HEK293 (cell line): ENCODE measurements at regions not wholly inside any gene's neighbourhood (a gene's known extent, or its start where the extent isn't known, plus 50 kb on each side); places are given as distances from the start of the nearest gene placed in this dataset.

ENCODE experiments used
- CTCF ChIA-PET: fragments of 350-600 bp; formaldehyde crosslinking; extraction: SDS; loops from one replicate; lab custom pipeline; 2021; ENCODE audit warnings: antibody characterized with exemption; lab: Yijun Ruan, JAX
- POLR2A ChIA-PET: fragments of 300-600 bp; formaldehyde crosslinking; extraction: SDS; loops from one replicate; lab custom pipeline; 2020; ENCODE audit warnings: antibody characterized with exemption, inconsistent platforms; lab: Yijun Ruan, JAX
- H3K27ac ChIP-seq: fragments of 200-500 bp; sonication (Bioruptor generic); 2 replicates; pipeline ENCODE4 v1.5.1; 2014; ENCODE audit warnings: low read depth, low read length, control low read depth, inconsistent platforms; ENCODE audit errors: extremely low read depth
- H3K36me3 ChIP-seq, 2 experiments: fragments of 200-500 bp in 1 of 2; sonication (Bioruptor generic) in 1 of 2; 1 replicate in 1 of 2; 2 replicates in 1 of 2; pipeline ENCODE4 v1.5.1; 2014 to 2017; ENCODE audit warnings: inconsistent platforms in 2 of 2, low read length in 2 of 2; ENCODE audit not compliant: control insufficient read depth in 2 of 2, insufficient read depth in 1 of 2
- H3K4me1 ChIP-seq: fragments of 200-500 bp; sonication (Bioruptor generic); 2 replicates; pipeline ENCODE4 v1.5.1; 2014; ENCODE audit warnings: mild to moderate bottlenecking, low read length, inconsistent platforms; ENCODE audit not compliant: control insufficient read depth, insufficient read depth
- H3K4me3 ChIP-seq: 2 replicates; pipeline ENCODE4 v1.5.1; 2011; ENCODE audit warnings: low read depth, mild to moderate bottlenecking, control low read depth, low read length, moderate library complexity
- H3K9me3 ChIP-seq: fragments of 200-500 bp; sonication (Bioruptor generic); 2 replicates; pipeline ENCODE4 v1.5.1; 2014; ENCODE audit warnings: low read depth, low read length, inconsistent platforms; ENCODE audit not compliant: control insufficient read depth, insufficient read depth
- BCL11B ChIP-seq: fragments of 450-650 bp; formaldehyde crosslinking; IDR thresholded peaks from 2 replicates; pipeline ENCODE4 v1.5.1; 2016; ENCODE audit warnings: low read depth, missing biosample characterization, missing genetic modification characterization
- FEZF1 ChIP-seq: fragments of 450-650 bp; formaldehyde crosslinking; IDR thresholded peaks from 2 replicates; pipeline ENCODE4 v1.5.1; 2016; ENCODE audit warnings: missing biosample characterization, missing genetic modification characterization
- GFI1B ChIP-seq: fragments of 450-650 bp; formaldehyde crosslinking; IDR thresholded peaks from 2 replicates; pipeline ENCODE4 v1.5.1; 2016; ENCODE audit warnings: missing biosample characterization, missing genetic modification characterization
- GLIS1 ChIP-seq: fragments of 450-650 bp; formaldehyde crosslinking; IDR thresholded peaks from 2 replicates; pipeline ENCODE4 v1.5.1; 2016; ENCODE audit warnings: missing biosample characterization, missing genetic modification characterization
- HOXA7 ChIP-seq: sonication (generic); formaldehyde crosslinking; IDR thresholded peaks from 2 replicates; pipeline ENCODE4 v1.8.1; 2022; ENCODE audit warnings: missing genetic modification reagents, borderline replicate concordance
- HOXC10 ChIP-seq: sonication (generic); formaldehyde crosslinking; IDR thresholded peaks from 2 replicates; pipeline ENCODE4 v1.8.1; 2023; ENCODE audit warnings: mild to moderate bottlenecking, missing genetic modification reagents
- KLF10 ChIP-seq: fragments of 450-650 bp; IDR thresholded peaks from 2 replicates; pipeline ENCODE4 v1.5.1; 2018; ENCODE audit warnings: missing biosample characterization, mild to moderate bottlenecking, missing genetic modification characterization
- KLF9 ChIP-seq: fragments of 450-650 bp; formaldehyde crosslinking; IDR thresholded peaks from 2 replicates; pipeline ENCODE4 v1.5.1; 2016; ENCODE audit warnings: missing biosample characterization, missing genetic modification characterization, low read depth
- PRDM1 ChIP-seq: fragments of 450-650 bp; formaldehyde crosslinking; IDR thresholded peaks from 2 replicates; pipeline ENCODE4; 2016; ENCODE audit warnings: missing biosample characterization, missing genetic modification characterization
- SCRT1 ChIP-seq: fragments of 450-650 bp; formaldehyde crosslinking; IDR thresholded peaks from 2 replicates; pipeline ENCODE4 v1.5.1; 2016; ENCODE audit warnings: missing biosample characterization, missing genetic modification characterization, borderline replicate concordance
- SP2 ChIP-seq: fragments of 450-650 bp; formaldehyde crosslinking; IDR thresholded peaks from 2 replicates; pipeline ENCODE4 v1.5.1; 2016; ENCODE audit warnings: missing biosample characterization, missing genetic modification characterization
- ZNF155 ChIP-seq: fragments of 450-650 bp; formaldehyde crosslinking; IDR thresholded peaks from 2 replicates; pipeline ENCODE4 v1.5.1; 2016; ENCODE audit warnings: missing biosample characterization, missing genetic modification characterization
- ZNF184 ChIP-seq: fragments of 450-650 bp; IDR thresholded peaks from 2 replicates; pipeline ENCODE4 v1.5.1; 2018; ENCODE audit warnings: missing biosample characterization, mild to moderate bottlenecking, missing genetic modification characterization
- ZNF24 ChIP-seq: fragments of 450-650 bp; formaldehyde crosslinking; IDR thresholded peaks from 2 replicates; pipeline ENCODE4 v1.5.1; 2016; ENCODE audit warnings: missing biosample characterization, missing genetic modification characterization
- ZNF404 ChIP-seq: fragments of 450-650 bp; formaldehyde crosslinking; IDR thresholded peaks from 2 replicates; pipeline ENCODE4 v1.5.1; 2017; ENCODE audit warnings: missing biosample characterization, missing genetic modification characterization
- ZNF473 ChIP-seq: fragments of 450-650 bp; formaldehyde crosslinking; IDR thresholded peaks from 2 replicates; pipeline ENCODE4 v1.5.1; 2017; ENCODE audit warnings: missing biosample characterization, missing genetic modification characterization
- ZNF544 ChIP-seq: fragments of 450-650 bp; formaldehyde crosslinking; IDR thresholded peaks from 2 replicates; pipeline ENCODE4 v1.5.0; 2017; ENCODE audit warnings: missing biosample characterization, missing genetic modification characterization
- ZNF658 ChIP-seq: fragments of 450-650 bp; formaldehyde crosslinking; IDR thresholded peaks from 2 replicates; pipeline ENCODE4; 2016; ENCODE audit warnings: missing biosample characterization, missing genetic modification characterization
- ZNF776 ChIP-seq: fragments of 450-650 bp; formaldehyde crosslinking; IDR thresholded peaks from 2 replicates; pipeline ENCODE4 v1.5.0; 2017; ENCODE audit warnings: missing biosample characterization, missing genetic modification characterization, borderline replicate concordance
- ZSCAN16 ChIP-seq: fragments of 450-650 bp; formaldehyde crosslinking; IDR thresholded peaks from 2 replicates; pipeline ENCODE4 v1.5.1; 2016; ENCODE audit warnings: missing biosample characterization, missing genetic modification characterization
- TF ChIP-seq, protein P1 (sequence below): fragments of 450-650 bp; formaldehyde crosslinking; IDR thresholded peaks from 2 replicates; pipeline ENCODE4 v1.5.1; 2016; ENCODE audit warnings: missing biosample characterization, missing genetic modification characterization
- TF ChIP-seq, protein P2 (sequence below): fragments of 450-650 bp; formaldehyde crosslinking; IDR thresholded peaks from 2 replicates; pipeline ENCODE4 v1.5.1; 2016; ENCODE audit warnings: missing biosample characterization, missing genetic modification characterization, low read depth
- TF ChIP-seq, protein P3 (sequence below): fragments of 450-650 bp; formaldehyde crosslinking; IDR thresholded peaks from 2 replicates; pipeline ENCODE4 v1.5.1; 2016; ENCODE audit warnings: missing biosample characterization, missing genetic modification characterization
- TF ChIP-seq, protein P4 (sequence below): fragments of 450-650 bp; formaldehyde crosslinking; IDR thresholded peaks from 2 replicates; pipeline ENCODE4 v1.5.1; 2016; ENCODE audit warnings: missing biosample characterization, missing genetic modification characterization

DNA sequence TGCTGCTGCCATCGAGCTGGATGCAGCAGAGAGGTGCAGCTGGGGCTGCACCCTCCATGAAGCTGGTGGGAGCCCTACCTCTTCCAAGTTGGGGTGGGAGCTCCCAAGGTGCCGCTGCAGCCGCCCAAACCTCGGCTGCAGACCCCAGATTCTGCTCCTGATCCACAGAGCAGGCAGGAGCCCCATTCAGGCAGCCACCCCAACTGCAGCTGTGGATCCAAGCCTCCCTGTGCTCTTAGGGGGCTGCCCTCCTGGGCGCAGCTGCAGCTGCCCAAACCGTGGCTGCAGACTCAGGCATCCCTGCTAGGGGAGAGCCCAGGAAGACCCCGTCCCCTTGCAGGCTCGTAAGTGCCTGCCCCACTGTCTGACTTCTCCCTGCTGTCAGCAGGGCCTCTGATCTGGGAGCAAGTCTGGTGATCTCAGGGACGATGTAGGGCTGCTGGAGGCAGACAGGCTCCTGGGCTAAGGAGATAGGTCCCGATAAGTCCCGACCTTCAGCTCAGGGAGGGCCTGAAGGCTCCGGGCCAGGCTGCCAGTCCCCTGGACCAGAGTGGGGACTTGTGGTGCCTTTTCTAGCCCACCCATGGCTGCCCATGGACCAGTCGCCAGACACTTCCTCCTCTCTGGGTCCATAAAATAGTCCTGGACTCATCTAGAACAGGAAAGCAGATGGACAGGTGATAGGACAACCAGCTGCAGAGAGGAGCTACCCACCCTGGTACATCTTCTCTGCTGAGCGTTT, 767.1 kb upstream of the CDH7 start:
- H3K9me3 ChIP-seq = no peaks in the 10 kb centered on the region
- H3K4me3 ChIP-seq = no peak overlapping the region
- no peak overlapping the region for H3K27ac ChIP-seq
- ChIA-PET POLR2A (no interaction called here), CTCF (no interaction called here)
- no peaks in the 10 kb centered on the region for H3K36me3 ChIP-seq
- H3K4me1 ChIP-seq = no peaks in the 10 kb centered on the region
- TF ChIP-seq, protein P1, sequence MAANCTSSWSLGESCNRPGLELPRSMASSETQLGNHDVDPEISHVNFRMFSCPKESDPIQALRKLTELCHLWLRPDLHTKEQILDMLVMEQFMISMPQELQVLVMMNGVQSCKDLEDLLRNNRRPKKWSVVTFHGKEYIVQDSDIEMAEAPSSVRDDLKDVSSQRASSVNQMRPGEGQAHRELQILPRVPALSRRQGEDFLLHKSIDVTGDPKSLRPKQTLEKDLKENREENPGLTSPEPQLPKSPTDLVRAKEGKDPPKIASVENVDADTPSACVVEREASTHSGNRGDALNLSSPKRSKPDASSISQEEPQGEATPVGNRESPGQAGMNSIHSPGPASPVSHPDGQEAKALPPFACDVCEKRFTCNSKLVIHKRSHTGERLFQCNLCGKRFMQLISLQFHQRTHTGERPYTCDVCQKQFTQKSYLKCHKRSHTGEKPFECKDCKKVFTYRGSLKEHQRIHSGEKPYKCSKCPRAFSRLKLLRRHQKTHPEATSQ (tag by site-specific recombination) = no peak
- TF ChIP-seq ZNF544 (tag by site-specific recombination) = no peak
- no peak for TF ChIP-seq GFI1B
- no peak for TF ChIP-seq SP2
- no peak for TF ChIP-seq HOXC10 (CRISPR knock-in tag)
- no peak for TF ChIP-seq ZSCAN16
- no peak for TF ChIP-seq ZNF24
- no peak for TF ChIP-seq KLF9 (tag by site-specific recombination)
- TF ChIP-seq, protein P2, sequence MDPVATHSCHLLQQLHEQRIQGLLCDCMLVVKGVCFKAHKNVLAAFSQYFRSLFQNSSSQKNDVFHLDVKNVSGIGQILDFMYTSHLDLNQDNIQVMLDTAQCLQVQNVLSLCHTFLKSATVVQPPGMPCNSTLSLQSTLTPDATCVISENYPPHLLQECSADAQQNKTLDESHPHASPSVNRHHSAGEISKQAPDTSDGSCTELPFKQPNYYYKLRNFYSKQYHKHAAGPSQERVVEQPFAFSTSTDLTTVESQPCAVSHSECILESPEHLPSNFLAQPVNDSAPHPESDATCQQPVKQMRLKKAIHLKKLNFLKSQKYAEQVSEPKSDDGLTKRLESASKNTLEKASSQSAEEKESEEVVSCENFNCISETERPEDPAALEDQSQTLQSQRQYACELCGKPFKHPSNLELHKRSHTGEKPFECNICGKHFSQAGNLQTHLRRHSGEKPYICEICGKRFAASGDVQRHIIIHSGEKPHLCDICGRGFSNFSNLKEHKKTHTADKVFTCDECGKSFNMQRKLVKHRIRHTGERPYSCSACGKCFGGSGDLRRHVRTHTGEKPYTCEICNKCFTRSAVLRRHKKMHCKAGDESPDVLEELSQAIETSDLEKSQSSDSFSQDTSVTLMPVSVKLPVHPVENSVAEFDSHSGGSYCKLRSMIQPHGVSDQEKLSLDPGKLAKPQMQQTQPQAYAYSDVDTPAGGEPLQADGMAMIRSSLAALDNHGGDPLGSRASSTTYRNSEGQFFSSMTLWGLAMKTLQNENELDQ (tag by site-specific recombination) = no peak
- TF ChIP-seq, all 188 proteins: peak for 0

DNA sequence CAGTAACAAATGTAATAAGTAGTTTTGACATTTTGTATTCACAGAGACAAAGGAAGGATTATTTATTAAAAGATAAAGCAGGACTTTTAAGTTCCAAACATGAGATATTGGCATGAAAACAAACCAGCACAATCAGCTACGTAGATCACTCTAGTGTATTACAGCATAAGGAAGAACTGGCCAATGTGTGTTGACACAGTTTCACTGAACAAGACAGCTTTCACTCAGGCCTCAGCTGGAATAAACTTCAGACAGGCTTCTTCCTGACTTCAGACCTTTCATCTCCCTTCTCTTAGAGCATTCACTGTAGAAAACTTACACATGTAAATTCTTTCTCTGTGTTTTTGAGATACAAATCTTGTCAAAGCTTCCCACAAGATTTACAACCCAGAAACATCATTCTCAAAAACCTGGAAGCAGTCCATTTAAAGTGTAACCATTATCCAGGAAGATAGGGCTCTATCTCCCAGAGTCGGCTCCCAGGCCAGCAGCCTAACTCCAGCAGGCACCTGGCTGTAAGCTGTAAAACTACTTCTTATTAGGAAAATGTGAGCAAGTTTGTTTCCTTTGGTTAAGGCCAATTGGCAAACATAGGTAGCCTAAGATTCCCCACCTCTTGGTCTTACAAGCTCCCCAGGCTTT, 768.3 kb upstream of the CDH7 start:
- CTCF ChIA-PET = no interaction called here
- Histone ChIP-seq H3K4me1 (no peaks in the 10 kb centered on the region), H3K27ac (no peak overlapping the region), H3K4me3 (no peak overlapping the region), H3K9me3 (no peaks in the 10 kb centered on the region), H3K36me3 (no peaks in the 10 kb centered on the region)
- POLR2A ChIA-PET = no interaction called here
- no peak for TF ChIP-seq ZNF184
- no peak for TF ChIP-seq ZNF473 (tag by site-specific recombination)
- TF ChIP-seq ZNF155 (tag by site-specific recombination) = no peak
- TF ChIP-seq, protein P3, sequence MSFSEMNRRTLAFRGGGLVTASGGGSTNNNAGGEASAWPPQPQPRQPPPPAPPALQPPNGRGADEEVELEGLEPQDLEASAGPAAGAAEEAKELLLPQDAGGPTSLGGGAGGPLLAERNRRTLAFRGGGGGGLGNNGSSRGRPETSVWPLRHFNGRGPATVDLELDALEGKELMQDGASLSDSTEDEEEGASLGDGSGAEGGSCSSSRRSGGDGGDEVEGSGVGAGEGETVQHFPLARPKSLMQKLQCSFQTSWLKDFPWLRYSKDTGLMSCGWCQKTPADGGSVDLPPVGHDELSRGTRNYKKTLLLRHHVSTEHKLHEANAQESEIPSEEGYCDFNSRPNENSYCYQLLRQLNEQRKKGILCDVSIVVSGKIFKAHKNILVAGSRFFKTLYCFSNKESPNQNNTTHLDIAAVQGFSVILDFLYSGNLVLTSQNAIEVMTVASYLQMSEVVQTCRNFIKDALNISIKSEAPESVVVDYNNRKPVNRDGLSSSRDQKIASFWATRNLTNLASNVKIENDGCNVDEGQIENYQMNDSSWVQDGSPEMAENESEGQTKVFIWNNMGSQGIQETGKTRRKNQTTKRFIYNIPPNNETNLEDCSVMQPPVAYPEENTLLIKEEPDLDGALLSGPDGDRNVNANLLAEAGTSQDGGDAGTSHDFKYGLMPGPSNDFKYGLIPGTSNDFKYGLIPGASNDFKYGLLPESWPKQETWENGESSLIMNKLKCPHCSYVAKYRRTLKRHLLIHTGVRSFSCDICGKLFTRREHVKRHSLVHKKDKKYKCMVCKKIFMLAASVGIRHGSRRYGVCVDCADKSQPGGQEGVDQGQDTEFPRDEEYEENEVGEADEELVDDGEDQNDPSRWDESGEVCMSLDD (tag by site-specific recombination) = no peak
- no peak for TF ChIP-seq PRDM1 (tag by site-specific recombination)
- TF ChIP-seq ZNF776 (tag by site-specific recombination) = no peak
- no peak for TF ChIP-seq KLF10 (tag by site-specific recombination)
- TF ChIP-seq GLIS1 (tag by site-specific recombination) = no peak
- TF ChIP-seq, protein P4, sequence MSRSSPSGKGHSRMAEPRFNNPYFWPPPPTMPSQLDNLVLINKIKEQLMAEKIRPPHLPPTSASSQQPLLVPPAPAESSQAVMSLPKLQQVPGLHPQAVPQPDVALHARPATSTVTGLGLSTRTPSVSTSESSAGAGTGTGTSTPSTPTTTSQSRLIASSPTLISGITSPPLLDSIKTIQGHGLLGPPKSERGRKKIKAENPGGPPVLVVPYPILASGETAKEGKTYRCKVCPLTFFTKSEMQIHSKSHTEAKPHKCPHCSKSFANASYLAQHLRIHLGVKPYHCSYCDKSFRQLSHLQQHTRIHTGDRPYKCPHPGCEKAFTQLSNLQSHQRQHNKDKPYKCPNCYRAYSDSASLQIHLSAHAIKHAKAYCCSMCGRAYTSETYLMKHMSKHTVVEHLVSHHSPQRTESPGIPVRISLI (tag by site-specific recombination) = no peak
- TF ChIP-seq SCRT1 (tag by site-specific recombination) = no peak
- no peak for TF ChIP-seq HOXA7
- no peak for TF ChIP-seq FEZF1
- TF ChIP-seq ZNF404 = no peak
- TF ChIP-seq ZNF658 (tag by site-specific recombination) = no peak
- TF ChIP-seq BCL11B (tag by site-specific recombination) = no peak
